ENCODE measurements at regions not wholly inside any gene's neighbourhood (a gene's known extent, or its start where the extent isn't known, plus 50 kb on each side); places are given as distances from the start of the nearest gene placed in this dataset.
"Not testable (repeated sequence)": the region's sequence is repeated elsewhere in the genome, so short reads cannot be mapped to it uniquely, and the experiment has no call there.

DNA sequence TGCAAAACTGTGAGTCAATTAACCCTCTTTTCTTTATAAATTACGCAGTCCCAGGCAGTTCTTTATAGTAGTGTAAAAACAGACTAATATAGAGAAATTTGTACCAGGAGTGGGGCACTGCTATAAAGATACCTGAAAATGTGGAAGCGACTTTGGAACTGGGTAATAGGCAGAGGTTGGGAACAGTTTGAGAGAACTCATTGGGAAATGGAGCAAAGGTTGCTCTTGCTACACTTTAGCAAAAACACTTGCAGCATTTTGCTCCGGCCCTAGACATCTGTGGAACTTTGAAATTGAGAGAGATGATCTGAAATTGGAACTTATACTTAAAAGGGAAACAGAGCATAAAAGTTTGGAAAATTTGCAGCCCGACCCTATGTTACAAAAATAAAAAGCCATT, 810.9 kb downstream of the LTN1 start:
- DNase-seq (ENCODE audit: low read depth, low spot score): no peak

DNA sequence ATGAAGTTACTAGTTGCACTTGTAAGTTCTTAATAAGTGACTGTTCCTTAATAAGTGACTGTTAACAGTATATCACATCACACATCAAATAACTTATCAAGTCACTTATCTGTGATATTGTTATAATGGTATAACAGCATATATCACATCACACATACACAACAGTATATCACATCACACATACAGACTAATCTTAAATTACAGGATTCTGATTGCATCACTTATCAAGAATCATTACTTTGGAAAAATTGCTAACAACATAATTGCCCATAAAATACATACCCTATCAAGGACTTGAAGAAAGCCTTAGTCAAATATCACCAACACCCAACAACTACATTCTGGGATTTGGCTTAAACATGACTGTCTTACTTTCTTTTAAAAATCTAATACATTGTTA, 813.5 kb downstream of the LTN1 start:
- no peak for DNase-seq (ENCODE audit: low read depth, low spot score)

DNA sequence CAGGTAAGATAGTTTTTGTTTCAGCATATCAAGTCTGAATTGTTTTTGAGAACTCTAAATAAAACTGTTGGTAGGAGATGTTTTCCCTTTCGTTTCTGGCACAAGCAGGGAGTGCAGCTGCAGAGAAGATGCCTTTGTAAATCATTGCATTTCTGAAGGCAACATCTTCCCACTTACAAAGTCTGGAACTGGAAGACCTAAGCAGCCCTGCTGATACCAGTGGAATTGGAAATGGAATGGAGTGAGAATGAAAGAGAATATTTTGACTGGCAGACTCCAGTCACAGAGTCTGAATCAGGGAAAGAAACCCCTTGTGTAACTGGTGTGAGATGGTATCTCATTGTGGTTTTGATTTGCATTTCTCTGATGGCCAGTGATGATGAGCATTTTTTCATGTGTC, 815.6 kb downstream of the LTN1 start:
- DNase-seq (ENCODE audit: low read depth, low spot score): no peak

DNA sequence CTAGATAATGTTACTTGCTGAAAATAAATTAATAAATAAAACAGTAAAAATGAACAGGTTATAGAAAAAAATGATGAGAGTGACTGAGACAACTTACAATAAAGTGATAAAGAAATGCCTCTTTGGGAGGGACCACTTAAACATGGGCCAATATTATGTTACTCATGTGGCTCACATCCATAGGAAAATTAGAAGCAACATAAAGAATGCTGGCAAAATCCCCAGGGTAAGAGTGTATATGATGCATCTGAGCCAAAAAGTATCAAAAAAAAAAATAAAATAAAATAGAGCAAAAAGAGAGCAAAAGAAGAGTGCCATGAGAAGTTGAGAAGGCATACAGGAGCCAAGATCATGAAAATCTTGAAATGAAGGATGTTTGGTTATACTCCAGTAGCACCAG, 818.0 kb downstream of the LTN1 start:
- DNase-seq (ENCODE audit: low read depth, low spot score): no peak

DNA sequence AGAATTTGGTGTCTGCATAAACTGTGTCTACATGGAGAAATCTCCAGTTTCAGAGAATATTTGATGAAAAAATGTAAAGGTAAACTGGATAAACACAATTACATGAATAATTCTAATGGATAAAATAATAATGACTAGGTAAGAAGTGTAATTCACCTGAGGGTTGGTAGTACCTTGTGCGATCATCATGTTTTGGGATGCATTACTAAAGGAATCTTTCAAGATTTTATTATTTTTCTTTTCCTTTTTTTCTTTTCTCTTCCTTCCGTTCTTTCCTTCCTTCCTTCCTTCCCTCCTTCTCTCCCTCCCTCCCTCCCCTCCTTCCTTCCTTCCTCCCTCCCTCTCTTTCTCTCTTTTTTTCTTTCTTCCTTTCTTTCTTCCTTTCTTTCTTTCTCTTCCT, 818.7 kb downstream of the LTN1 start:
- no peak for DNase-seq (ENCODE audit: low read depth, low spot score)

DNA sequence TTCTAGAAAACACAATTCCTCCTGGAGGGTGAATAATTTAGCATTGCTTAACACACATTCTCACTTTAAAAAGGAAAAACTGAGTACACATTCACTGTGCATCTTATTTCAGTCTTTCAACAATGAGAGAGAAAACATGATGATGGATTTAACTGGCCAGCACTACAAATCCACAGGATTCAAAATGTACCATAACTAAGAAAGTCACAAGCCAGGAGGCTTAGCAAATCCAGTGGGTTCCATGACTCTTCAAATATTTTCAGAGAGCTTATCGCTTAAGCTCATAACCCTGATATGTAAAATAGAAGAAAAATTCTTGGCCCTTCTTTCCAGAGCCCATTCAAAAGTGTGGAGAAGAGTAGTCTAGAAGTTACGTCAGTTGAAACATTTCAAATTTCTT, 820.3 kb downstream of the LTN1 start:
- no peak for DNase-seq (ENCODE audit: low read depth, low spot score)

DNA sequence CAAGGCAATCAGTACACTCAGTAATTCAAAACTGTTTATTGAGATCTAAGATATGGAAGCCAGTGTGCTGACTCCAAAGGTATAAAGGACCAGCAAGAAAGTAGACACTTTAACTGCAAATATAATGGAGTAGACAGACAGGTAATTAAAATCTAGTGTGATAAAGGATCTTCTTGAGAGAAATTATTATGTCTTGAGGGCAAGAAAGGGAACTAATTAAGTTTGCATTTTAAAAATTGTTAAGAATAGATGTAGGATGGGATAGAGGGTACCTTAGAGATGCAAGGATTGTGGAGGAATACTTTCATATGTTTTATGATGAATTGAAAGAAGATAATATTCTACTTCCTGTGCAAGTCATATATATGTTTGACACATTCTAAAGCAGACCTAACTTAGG, 825.3 kb downstream of the LTN1 start:
- DNase-seq (ENCODE audit: low read depth, low spot score): no peak

DNA sequence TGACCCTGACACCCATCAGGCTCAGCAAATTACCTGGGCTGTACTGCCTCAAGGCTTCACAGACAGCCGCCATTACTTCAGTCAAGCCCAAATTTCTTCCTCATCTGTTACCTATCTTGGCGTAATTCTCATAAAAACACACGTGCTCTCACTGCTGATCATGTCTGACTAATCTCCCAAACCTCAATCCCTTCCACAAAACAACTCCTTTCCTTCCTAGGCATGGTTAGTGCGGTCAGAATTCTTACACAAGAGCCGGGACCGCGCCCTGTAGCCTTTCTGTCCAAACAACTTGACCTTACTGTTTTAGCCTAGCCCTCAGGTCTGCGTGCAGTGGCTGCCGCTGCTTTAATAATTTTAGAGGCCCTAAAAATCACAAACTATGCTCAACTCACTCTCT, 828.2 kb downstream of the LTN1 start:
- not testable (repeated sequence) for DNase-seq (ENCODE audit: low read depth, low spot score)

DNA sequence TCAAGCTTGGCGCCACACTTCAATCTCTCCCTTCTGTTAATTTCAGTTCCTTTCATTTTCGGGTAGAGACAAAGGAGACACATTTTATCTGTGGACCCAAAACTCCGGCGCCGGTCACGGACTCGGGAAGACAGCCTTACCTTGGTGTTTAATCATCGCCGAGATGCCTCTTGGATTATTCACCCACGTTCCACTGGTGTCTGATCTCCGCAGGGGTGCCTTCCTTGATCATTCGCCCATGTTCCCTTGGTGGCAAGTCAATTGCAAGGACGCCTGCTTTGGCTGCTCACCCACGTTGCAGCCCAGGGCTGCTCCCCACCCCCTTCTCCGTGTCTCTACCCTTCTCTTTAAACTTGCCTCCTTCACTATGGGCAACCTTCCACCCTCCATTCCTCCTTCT, 830.6 kb downstream of the LTN1 start:
- DNase-seq (ENCODE audit: low read depth, low spot score): not testable (repeated sequence)

DNA sequence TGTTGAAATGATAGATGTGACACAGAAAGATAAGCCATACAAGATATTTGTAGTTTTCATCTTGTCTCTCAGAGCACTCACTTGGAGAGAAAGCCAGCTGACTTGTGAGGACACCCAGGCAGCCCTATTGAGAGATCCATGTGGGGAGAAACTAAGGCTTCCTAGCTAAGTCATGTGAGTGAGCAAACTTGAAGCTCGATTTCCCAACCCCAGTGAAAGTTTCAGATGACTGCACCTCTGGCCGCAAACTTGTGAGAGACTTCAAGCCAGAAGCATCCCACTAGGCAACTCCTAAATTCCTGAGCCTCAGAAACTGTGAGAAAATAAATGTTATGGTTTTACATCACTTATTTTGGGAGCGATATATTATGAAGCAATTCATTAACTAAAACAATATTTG, 832.3 kb downstream of the LTN1 start:
- DNase-seq (ENCODE audit: low read depth, low spot score): no peak

DNA sequence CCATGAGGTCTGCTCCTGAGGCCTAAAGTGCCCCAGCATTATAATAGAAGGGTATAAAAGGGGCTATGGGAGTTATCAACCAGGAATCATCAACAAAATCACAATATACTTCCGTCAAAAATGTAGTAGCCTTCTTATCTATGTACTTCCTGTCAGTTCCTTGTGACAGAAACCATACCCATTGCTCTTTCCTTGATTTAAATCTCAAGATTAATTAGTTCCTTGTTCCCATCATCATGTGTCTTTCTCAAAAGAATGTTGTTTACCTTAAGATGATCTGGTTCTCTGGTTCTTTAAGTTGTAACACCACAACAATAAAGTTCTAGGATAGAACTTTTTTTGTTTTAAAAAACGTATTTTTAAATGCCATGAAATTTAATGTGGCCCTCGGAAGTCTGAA, 833.3 kb downstream of the LTN1 start:
- DNase-seq (ENCODE audit: low read depth, low spot score): no peak

DNA sequence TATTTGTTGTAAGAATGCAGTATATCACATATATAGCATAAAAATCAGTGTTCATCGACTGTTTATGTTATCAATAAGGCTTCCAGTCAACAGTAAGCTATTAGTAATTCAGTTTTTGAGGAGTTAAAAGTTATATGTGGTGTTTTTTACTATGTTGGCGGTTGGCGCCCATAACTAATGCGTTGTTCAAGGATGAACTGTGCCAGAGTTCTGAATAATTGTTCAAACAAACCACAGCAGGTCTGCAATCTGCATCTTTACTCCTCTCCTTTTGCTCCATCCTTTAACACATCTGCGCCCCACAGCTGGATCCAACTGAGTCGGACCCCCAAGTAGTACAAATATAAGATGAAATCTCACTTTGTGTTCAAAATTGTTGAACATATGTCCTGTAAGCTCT, 836.1 kb downstream of the LTN1 start:
- DNase-seq (ENCODE audit: low read depth, low spot score): no peak

DNA sequence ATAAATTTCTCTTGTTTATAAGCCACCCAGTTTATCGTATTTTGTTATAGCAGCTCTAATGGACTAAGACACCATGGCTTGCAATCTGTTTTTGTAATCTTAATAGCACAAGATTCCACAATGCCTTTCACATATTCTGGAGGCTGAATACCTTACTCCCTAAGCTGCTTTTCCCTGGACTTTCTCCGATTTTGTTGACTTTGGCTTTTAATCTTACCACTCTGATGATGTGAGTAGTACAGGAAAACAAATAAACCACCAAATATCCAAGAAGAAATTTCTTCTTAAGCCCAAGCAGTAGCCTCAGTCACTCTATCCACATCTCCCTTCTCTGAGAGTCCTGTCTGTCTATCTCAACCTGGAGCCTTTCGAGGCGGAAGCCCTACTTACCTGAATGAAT, 838.6 kb downstream of the LTN1 start:
- DNase-seq (ENCODE audit: low read depth, low spot score): no peak

DNA sequence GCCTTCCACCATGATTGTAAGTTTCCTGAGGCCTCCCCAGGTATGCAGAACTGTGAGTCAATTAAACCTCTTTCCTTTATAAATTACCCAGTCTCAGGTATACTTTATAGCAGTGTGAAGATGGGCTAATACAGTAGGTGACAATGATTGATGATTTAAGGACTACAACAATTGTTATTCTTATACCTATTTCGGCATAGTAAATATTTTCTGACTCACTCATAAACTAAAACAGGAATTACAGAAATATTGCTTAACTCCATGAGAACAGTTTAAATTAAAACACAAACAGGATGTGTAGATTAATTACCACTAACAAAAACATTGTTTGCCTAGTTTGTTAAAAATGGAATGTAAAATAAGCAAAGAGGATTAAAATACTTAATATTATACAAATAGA, 839.9 kb downstream of the LTN1 start:
- DNase-seq (ENCODE audit: low read depth, low spot score): no peak

DNA sequence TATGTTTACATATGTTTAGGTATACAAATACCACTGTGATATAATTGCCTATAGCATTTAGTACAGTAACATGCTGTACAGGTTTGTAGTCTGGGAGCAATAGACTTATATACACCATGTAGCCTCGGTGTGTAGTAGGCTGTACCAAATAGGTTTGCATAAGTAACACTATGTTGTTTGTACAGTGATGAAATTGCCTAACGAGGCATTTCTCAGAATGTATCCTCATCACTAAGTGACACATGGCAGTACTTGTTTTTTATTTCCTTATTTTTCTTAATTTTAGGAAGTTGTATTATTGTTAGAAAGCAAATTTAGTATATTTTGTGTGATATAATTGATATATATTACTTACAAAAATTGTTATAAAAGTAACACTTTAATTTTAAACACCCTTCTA, 840.9 kb downstream of the LTN1 start:
- DNase-seq (ENCODE audit: low read depth, low spot score): no peak

DNA sequence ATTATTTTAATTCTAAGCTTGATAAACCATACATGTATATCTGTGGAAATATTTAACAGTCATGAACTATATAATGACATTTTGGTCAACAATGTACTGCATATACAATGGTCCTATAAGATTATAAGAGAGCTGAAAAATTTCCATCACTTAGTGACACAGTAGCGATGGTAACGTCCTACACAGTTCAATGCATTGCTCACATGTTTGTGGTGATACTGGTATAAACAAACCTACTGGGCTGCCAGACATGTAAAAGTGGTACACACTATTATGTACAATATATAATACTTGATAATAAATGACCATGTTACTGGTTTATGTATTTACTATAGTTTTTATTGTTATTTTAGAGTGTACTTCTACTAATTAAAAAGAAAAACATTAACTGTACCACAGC, 841.9 kb downstream of the LTN1 start:
- no peak for DNase-seq (ENCODE audit: low read depth, low spot score)

DNA sequence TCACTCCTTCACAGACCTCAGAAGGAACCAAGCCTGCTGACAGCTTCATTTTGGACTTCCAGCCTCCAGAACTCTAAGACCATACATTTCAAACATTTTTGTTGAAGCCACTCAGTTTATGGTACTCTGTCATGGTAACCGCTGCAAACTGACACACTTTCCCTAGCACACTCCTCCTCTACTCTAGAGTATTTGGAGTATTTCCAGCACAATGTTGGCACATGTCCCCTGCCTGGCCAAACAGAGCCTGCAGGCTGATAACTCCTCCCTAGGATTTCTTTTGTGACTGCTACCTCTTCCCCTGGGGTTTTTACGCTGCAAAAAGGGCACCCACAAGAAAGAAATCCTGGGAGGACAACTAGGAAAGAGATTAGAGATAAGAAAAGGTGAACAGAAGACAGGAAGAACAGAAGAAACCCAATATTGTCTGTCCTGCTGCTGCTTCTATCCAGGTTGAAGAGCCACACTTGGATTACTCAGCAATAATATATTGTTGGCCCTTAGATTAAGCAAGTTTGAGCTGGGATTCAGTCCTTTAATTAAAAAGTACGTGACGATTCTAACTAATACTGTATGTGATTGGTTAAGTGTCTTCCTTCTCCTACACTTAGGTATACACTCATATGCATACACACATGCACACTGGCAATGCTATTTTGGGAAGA, 844.1 kb downstream of the LTN1 start:
- DNase-seq (ENCODE audit: low read depth, low spot score): no peak

DNA sequence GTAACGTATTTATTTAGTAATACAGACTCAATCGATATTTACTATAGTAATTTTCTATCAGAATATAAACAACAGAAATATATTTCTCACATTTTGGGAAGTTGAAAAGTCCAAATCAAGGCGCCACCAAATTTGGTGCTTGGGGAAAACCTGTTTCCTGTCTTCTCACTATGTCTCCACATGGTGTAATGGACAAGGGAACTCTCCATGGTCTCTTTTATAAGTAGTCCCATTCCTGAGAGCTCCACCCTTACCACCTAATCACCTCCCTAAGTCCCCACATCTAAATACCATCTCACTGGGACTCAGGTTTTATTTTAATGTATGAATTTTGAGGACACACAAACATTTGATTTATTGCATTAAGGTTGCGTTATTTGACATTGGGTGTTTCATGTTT, 848.0 kb downstream of the LTN1 start:
- no peak for DNase-seq (ENCODE audit: low read depth, low spot score)

DNA sequence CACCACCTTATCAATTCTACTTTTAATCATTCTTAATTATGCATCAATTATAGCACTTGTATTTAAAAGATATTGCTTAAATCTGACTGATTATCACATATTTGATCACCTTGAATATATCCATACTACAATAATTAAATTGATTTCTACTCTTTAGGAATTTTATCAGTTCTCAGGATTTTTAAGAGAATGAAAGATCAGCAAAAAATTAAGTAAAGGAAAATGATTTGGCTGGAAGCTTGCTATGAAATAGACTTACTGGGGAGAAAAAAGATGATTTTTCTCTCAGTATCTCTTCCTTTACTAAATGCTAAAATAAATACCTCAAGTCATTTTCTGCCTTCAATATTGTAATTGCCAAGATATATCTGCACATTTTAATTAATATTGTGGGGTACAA, 848.6 kb downstream of the LTN1 start:
- no peak for DNase-seq (ENCODE audit: low read depth, low spot score)

DNA sequence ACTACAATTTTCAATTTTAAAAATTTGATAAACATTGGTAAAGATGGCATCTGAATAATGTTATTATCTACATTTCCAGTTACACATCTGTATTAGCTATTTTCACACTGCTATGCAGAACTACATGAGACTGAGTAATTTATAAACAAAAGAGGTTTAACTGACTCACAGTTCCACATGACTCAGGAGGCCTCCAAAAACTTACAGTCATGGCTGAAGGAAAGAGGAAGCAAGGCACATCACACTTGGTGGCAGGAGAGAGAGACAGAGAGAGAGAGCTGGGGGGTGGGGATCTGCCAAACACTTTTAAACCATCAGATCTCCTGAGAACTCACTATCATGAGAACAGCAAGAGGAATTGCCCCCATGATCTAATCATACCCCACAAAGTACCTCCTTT, 850.0 kb downstream of the LTN1 start:
- no peak for DNase-seq (ENCODE audit: low read depth, low spot score)

DNA sequence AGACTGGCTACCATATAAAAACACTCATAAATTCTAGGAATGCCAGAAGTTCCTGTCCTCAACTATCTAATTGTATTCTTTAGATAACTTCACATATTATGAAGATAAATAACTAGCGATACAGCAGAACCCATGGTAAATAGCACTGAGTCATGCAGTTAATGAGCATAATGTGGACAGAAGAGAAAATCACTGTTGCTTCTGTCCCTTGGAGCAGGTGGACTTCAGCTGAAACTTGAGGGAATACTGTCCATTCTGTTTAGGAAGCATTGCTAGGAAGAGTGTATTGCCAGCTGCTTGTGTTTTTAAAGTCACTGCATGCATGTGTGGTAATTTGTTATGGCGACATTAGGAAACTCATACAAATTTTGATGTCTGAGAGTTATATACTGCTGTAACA, 854.4 kb downstream of the LTN1 start:
- no peak for DNase-seq (ENCODE audit: low read depth, low spot score)

DNA sequence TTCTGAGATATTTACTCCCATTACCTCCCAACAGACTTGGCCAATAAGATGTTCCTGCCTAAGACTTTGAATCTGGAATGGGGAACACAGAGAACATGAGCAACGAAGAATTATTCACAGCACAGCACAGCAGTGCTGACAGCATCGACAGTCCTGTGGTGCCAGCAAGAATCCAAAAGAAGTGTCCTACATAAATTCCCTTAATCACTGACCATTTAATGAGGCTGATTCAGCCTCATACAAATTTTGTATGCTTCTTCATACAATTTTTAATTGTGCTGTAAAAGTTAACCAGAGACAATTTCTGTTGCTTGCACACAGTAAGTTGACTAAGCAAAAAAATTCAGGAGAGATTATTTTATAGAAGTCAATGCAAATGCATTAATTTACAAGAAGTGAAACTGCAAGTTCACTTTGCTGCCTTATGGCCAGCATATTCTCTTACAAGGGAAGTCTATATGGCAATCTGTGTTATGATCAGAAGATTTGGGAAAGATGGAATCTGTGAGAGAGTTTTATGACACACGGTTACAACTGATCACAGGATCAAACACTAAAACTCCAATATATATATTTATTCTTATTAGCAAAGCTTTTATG, 855.9 kb downstream of the LTN1 start:
- no peak for DNase-seq (ENCODE audit: low read depth, low spot score)

DNA sequence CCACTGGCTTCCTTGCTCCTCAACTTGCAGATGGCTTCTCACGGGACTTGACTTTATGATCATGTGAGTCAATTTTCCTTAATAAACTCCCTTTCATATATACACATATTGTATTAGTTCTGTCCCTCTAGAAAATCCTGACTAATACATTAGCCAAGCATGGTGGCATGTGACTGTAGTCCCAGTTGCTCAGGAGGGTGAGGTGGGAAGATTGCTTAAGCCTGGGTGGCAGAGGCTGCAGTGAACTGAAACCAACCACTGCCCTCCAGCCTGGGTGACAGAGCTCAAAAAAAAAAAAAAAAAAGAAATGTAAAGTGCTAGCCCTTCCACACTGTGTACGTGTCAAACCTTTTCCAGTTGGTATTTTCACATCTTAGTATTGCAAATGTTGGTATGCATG, 857.0 kb downstream of the LTN1 start:
- no peak for DNase-seq (ENCODE audit: low read depth, low spot score)

DNA sequence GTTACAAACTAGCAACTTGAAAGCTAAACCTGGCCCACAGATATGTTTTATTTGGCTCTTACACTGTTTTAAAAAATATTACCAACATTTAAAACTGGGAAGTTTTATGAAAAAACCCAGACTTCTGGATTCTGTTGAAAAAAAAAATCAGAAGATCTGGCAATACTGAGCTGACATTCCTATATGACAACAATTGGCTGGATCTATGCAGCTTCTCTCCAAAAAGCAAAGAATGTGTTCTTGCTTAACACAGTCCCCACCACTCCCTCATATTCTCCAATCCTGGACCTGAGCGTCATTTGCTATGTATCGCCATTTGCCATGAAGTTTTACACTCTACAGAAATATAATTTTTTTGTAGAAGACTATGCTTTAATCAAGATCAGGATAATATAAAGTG, 859.6 kb downstream of the LTN1 start:
- no peak for DNase-seq (ENCODE audit: low read depth, low spot score)

Measured in iPS DF 19.7 (cell line).